ENCODE measurements at regions not wholly inside any gene's neighbourhood (a gene's known extent, or its start where the extent isn't known, plus 50 kb on each side); places are given as distances from the start of the nearest gene placed in this dataset.

GRCh38 chr1:218584418-218585155 lies 239.5 kb downstream of the TGFB2 start:
- DNase-seq = no peak

GRCh38 chr1:218585511-218586184 lies 240.5 kb downstream of the TGFB2 start:
- DNase-seq = no peak

GRCh38 chr1:218587900-218588299 lies 242.8 kb downstream of the TGFB2 start:
- no peak for DNase-seq

GRCh38 chr1:218588540-218589172 lies 243.5 kb downstream of the TGFB2 start:
- DNase-seq = no peak

GRCh38 chr1:218589487-218589886 lies 244.4 kb downstream of the TGFB2 start:
- DNase-seq = no peak

- no peak for DNase-seq
These were observed 246.8 kb downstream of the TGFB2 start for GRCh38 chr1:218591966-218592365.

GRCh38 chr1:218592688-218593087 lies 247.6 kb downstream of the TGFB2 start:
- no peak for DNase-seq

- DNase-seq = no peak
These were observed 255.8 kb downstream of the TGFB2 start for GRCh38 chr1:218600968-218601367.

- DNase-seq = no peak
These were observed 259.1 kb downstream of the TGFB2 start for GRCh38 chr1:218604217-218604616.

GRCh38 chr1:218611916-218612585 lies 266.9 kb downstream of the TGFB2 start:
- no peak for DNase-seq

GRCh38 chr1:218613105-218613504 lies 268.0 kb downstream of the TGFB2 start:
- DNase-seq = no peak

- DNase-seq = no peak
These were observed 268.9 kb downstream of the TGFB2 start for GRCh38 chr1:218614031-218614430.

- no peak for DNase-seq
These were observed 271.5 kb downstream of the TGFB2 start for GRCh38 chr1:218616681-218617080.

- DNase-seq = no peak
These were observed 272.9 kb downstream of the TGFB2 start for GRCh38 chr1:218617986-218618385.

- DNase-seq = no peak
These were observed 275.8 kb downstream of the TGFB2 start for GRCh38 chr1:218620956-218621355.

- no peak for DNase-seq
These were observed 278.9 kb downstream of the TGFB2 start for GRCh38 chr1:218624052-218624451.

- no peak for DNase-seq
These were observed 280.3 kb downstream of the TGFB2 start for GRCh38 chr1:218625393-218625792.

- DNase-seq = no peak
These were observed 288.3 kb downstream of the TGFB2 start for GRCh38 chr1:218633238-218633988.

- DNase-seq = no peak
These were observed 289.1 kb downstream of the TGFB2 start for GRCh38 chr1:218634212-218634611.

- DNase-seq = no peak
These were observed 291.4 kb downstream of the TGFB2 start for GRCh38 chr1:218636548-218636947.

GRCh38 chr1:218640173-218640572 lies 295.0 kb downstream of the TGFB2 start:
- DNase-seq = no peak

GRCh38 chr1:218642033-218642948 lies 297.2 kb downstream of the TGFB2 start:
- no peak for DNase-seq
